GM12892 (cell line): ENCODE measurements at regions not wholly inside any gene's neighbourhood (a gene's known extent, or its start where the extent isn't known, plus 50 kb on each side); places are given as distances from the start of the nearest gene placed in this dataset.

ENCODE experiments used
- DNase-seq: peaks from one replicate; pipeline ENCODE4 v3.0.0; 2011; ENCODE audit not compliant: insufficient read length
- FAIRE-seq: peaks from 2 replicates; lab custom pipeline; 2011; peaks lifted over from hg19 to GRCh38; lab: Jason Lieb, UNC
- POLR2A ChIP-seq: IDR thresholded peaks from 2 replicates; pipeline ENCODE4 v1.6.1; 2011; ENCODE audit warnings: low read depth, low read length, control low read depth
- POLR2AphosphoS5 ChIP-seq: IDR thresholded peaks from 2 replicates; pipeline ENCODE4 v1.6.1; 2011; ENCODE audit warnings: low read depth, low read length, control low read depth
- TAF1 ChIP-seq: IDR thresholded peaks from 2 replicates; pipeline ENCODE4 v1.6.1; 2011; ENCODE audit warnings: low read depth, mild to moderate bottlenecking, control low read depth, low read length, borderline replicate concordance

DNA sequence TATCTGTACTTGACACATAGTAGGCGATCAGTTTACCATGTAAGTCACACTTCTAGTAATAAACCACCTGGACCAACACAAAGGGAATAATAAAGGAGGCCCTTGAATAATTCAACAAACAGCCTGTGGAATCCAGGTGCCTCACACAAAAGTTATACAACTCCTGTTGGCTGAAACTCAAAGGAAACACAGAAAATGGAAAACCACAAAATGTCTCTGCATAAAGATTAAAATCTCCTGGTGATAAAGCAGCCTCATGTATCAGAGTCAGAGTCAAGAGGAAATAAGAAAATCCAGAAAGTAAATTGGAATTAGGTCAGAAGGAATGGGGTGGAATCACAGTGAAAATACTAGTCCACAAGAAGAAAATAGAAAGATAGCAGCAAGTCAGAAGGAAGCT, 592.5 kb downstream of the NPHP4 start:
- FAIRE-seq (no peak), DNase-seq (no peak)
- TF ChIP-seq TAF1: no peak
- no peak for TF ChIP-seq POLR2AphosphoS5
- no peak for TF ChIP-seq POLR2A

- DNase-seq: no peak
- TF ChIP-seq POLR2AphosphoS5: no peak
- no peak for TF ChIP-seq TAF1
- TF ChIP-seq POLR2A: no peak
- no peak for FAIRE-seq
These were observed 595.6 kb downstream of the NPHP4 start for GRCh38 chr1:5396593-5396992.

DNA sequence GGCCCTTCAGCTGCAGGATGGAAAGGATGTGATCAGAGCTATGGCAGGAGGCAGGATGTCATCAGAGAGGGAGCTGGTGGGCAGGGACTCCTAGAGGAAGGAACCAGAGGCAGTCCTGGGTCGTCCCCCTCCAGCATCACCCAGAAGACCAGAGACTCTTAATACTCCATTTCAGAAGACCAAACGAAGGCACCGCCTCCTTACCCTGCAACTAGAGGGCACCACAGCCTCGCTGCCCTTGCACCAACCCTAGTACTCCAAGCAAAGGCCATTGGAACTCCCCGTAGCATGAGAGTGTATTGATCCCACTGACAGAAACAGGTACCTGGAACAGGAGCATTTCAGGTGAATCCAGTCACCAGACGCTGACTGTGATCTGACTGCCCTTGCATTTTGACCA, 598.1 kb downstream of the NPHP4 start:
- TF ChIP-seq POLR2A: no peak
- no peak for TF ChIP-seq POLR2AphosphoS5
- no peak for TF ChIP-seq TAF1
- no peak for DNase-seq
- no peak for FAIRE-seq

DNA sequence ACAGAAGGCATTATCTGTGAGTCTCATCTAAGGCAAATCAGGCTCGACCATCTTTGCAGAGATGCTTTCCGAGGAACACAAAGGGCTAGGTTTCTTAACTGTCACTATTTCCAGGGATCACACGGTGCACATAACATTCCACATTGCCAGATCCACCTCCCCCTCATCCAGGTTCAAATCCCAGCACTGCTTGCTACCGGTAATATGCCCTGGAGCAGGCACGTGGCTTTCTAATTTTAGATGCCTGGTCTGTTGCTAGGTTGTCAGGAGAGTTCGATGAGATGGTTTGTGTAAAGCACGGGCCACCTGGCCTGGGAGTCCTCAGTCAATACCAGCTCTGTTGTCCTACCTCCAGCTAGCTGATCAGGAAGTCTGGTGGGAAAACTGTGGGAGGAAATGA, 598.6 kb downstream of the NPHP4 start:
- DNase-seq (no peak), FAIRE-seq (no peak)
- no peak for TF ChIP-seq POLR2A
- TF ChIP-seq TAF1: no peak
- TF ChIP-seq POLR2AphosphoS5: no peak

- no peak for FAIRE-seq
These were observed 599.1 kb downstream of the NPHP4 start for GRCh38 chr1:5393146-5393545.

GRCh38 chr1:5391725-5392124, 600.5 kb downstream of the NPHP4 start:
- TF ChIP-seq POLR2AphosphoS5 (no peak), POLR2A (no peak), TAF1 (no peak)
- no peak for FAIRE-seq
- no peak for DNase-seq

More at GRCh38 chr1:5393146-5393545, 599.1 kb downstream of the NPHP4 start:
- no peak for DNase-seq
- no peak for TF ChIP-seq POLR2AphosphoS5
- TF ChIP-seq TAF1: no peak
- no peak for TF ChIP-seq POLR2A

GRCh38 chr1:5390504-5390903, 601.7 kb downstream of the NPHP4 start:
- DNase-seq (no peak), FAIRE-seq (no peak)
- no peak for TF ChIP-seq TAF1
- TF ChIP-seq POLR2AphosphoS5: no peak
- TF ChIP-seq POLR2A: no peak

DNA sequence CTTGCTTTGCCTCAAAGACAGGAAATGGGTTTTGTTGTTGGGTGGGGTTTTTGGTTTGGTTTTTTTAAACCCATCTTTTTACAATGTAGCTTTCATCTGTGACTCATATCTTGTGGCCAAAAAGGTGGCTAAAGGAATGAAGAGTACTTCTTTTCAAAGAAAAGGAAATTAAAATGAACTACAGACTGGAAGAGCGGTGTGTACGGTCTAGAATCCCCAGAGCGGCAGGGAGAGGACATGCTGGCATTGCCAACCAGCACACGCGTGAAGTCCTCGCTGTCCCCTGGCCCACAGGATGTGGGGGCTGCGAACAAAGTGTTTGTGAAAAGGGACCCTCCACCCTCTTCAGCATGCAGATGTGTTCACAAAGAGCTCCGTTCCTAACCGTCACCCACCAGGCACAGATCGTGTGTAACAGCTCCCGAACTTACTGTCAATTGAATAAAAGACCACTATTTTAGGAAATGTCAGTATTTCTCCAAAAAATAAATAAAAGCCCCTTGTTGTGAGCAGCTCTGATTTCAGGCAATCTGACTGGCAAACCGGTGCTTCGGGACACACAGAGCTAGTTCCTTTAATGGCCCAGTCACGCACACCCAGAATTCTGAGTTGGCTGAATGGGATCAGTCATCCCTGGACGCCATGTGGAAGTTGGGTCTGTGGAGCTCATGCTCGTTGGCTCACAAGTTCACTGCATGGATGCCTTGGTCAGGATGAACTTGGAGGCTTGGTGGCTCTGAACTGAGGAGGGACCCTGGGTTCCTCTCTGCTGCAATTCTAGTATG, 602.9 kb downstream of the NPHP4 start:
- DNase-seq (no peak), FAIRE-seq (no peak)
- TF ChIP-seq TAF1 (no peak), POLR2AphosphoS5 (no peak)

- TF ChIP-seq TAF1 (no peak), POLR2AphosphoS5 (no peak), POLR2A (no peak)
- no peak for DNase-seq
- FAIRE-seq: no peak
These were observed 603.6 kb downstream of the NPHP4 start for GRCh38 chr1:5388622-5389021.

DNA sequence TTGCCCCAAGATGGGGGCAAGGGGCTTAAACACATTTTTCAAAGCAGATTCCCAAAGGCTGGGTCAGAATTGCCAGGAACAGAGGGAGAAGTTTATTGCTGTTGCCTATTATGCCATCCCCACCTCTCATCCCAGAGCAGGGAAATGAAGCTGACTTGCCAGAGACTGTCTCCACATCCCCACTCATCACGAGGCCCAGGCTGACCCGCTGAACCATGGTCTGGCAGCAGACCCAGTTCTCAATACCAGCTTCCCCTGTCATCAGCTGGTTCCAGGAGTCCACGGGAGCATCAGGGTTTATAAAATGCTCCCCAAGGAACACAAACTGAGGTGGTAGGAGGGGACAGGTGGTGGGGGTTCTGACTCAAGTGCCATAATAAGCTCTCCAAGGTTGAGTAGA, 605.9 kb downstream of the NPHP4 start:
- no peak for DNase-seq
- FAIRE-seq: no peak
- TF ChIP-seq POLR2AphosphoS5: no peak
- TF ChIP-seq POLR2A: no peak
- TF ChIP-seq TAF1: no peak

GRCh38 chr1:5385956-5386355, 606.3 kb downstream of the NPHP4 start:
- FAIRE-seq (no peak), DNase-seq (no peak)
- TF ChIP-seq POLR2AphosphoS5 (no peak), TAF1 (no peak), POLR2A (no peak)
